HepG2 (cell line): ENCODE measurements at regions not wholly inside any gene's neighbourhood (a gene's known extent, or its start where the extent isn't known, plus 50 kb on each side); places are given as distances from the start of the nearest gene placed in this dataset.
A peak's percentile ranks its signal among the peaks of the same experiment; 100 is the strongest.

Experiments used
- BORCS8-MEF2B ChIP-seq: sonication (generic); formaldehyde crosslinking; IDR thresholded peaks from 2 replicates; pipeline ENCODE4 v1.8.0; 2022; ENCODE audit warnings: mild to moderate bottlenecking, missing genetic modification reagents
- DNMT3B ChIP-seq: conservative IDR thresholded peaks from 2 replicates; pipeline ENCODE4 v1.6.1; 2016; ENCODE audit warnings: missing biosample characterization, control low read depth
- GATAD1 ChIP-seq: IDR thresholded peaks from 2 replicates; pipeline ENCODE4 v1.6.1; 2016; ENCODE audit warnings: missing genetic modification reagents, missing compliant biosample characterization
- KLF16 ChIP-seq, 2 experiments: sonication (generic) in 1 of 2; formaldehyde crosslinking in 1 of 2; IDR thresholded peaks; 2 replicates each; pipeline versions ENCODE4 v1.6.1 to v1.8.0; 2016 to 2023; ENCODE audit warnings: missing genetic modification reagents in 2 of 2, missing compliant biosample characterization in 1 of 2
- LCORL ChIP-seq, 2 experiments: fragments of 450-650 bp in 1 of 2; sonication (generic) in 1 of 2; formaldehyde crosslinking in 1 of 2; IDR thresholded peaks; 2 replicates each; pipeline versions ENCODE4 v1.5.0 to v1.6.1; 2017 to 2020; ENCODE audit warnings: antibody characterized with exemption in 1 of 2, missing genetic modification reagents in 1 of 2
- NFATC3 ChIP-seq: sonication (generic); formaldehyde crosslinking; IDR thresholded peaks from 2 replicates; pipeline ENCODE4 v1.5.1; 2020; ENCODE audit warnings: mild to moderate bottlenecking, missing genetic modification reagents
- NPAS2 ChIP-seq: sonication (generic); formaldehyde crosslinking; IDR thresholded peaks from 2 replicates; pipeline ENCODE4 v1.8.0; 2022; ENCODE audit warnings: mild to moderate bottlenecking, missing genetic modification reagents, borderline replicate concordance
- NR2F6 ChIP-seq, 2 experiments: IDR thresholded peaks; 2 replicates each; pipeline ENCODE4 v1.6.1; 2016; ENCODE audit warnings: antibody characterized with exemption in 1 of 2, mild to moderate bottlenecking in 1 of 2
- RARA ChIP-seq: IDR thresholded peaks from 2 replicates; pipeline ENCODE4 v1.6.1; 2016; ENCODE audit warnings: missing genetic modification reagents, missing compliant biosample characterization
- RBM22 ChIP-seq: fragments of 200-400 bp; formaldehyde crosslinking; optimal IDR thresholded peaks from 2 replicates; pipeline ENCODE3; 2017; ENCODE audit warnings: mild to moderate bottlenecking, low read length, moderate library complexity
- SOX5 ChIP-seq: IDR thresholded peaks from 2 replicates; pipeline ENCODE4 v1.6.1; 2016; ENCODE audit warnings: borderline replicate concordance
- TCF12 ChIP-seq, 2 experiments: fragments of 450-650 bp in 1 of 2; sonication (generic) in 1 of 2; formaldehyde crosslinking in 1 of 2; IDR thresholded peaks; 2 replicates each; pipeline versions ENCODE4 v1.6.1 to v1.8.0; 2017 to 2022; ENCODE audit warnings: antibody characterized with exemption in 1 of 2, mild to moderate bottlenecking in 1 of 2, missing genetic modification reagents in 1 of 2, moderate library complexity in 1 of 2
- TCF7 ChIP-seq: sonication (generic); IDR thresholded peaks from 2 replicates; pipeline ENCODE4 v1.6.1; 2016; ENCODE audit warnings: antibody characterized with exemption, low read depth
- U2AF2 ChIP-seq: fragments of 200-400 bp; formaldehyde crosslinking; IDR thresholded peaks from 2 replicates; pipeline ENCODE4 v1.6.1; 2017; ENCODE audit warnings: low read depth, mild to moderate bottlenecking, low read length
- ZFP91 ChIP-seq: sonication (generic); formaldehyde crosslinking; IDR thresholded peaks from 2 replicates; pipeline ENCODE4 v1.9.0; 2022; ENCODE audit warnings: missing genetic modification reagents, mild to moderate bottlenecking, borderline replicate concordance
- ZNF253 ChIP-seq: sonication (generic); formaldehyde crosslinking; IDR thresholded peaks from 2 replicates; pipeline ENCODE4 v1.8.0; 2022; ENCODE audit warnings: mild to moderate bottlenecking, missing genetic modification reagents, borderline replicate concordance
- ZNF501 ChIP-seq: sonication (generic); formaldehyde crosslinking; IDR thresholded peaks from 2 replicates; pipeline ENCODE4 v1.5.1; 2020; ENCODE audit warnings: mild to moderate bottlenecking, moderate library complexity, missing genetic modification reagents
- ZNF558 ChIP-seq: sonication (generic); formaldehyde crosslinking; IDR thresholded peaks from 2 replicates; pipeline ENCODE4 v1.9.0; 2022; ENCODE audit warnings: mild to moderate bottlenecking, missing genetic modification reagents, borderline replicate concordance
- ZNF577 ChIP-seq: sonication (generic); formaldehyde crosslinking; IDR thresholded peaks from 2 replicates; pipeline ENCODE4 v1.4.0; 2020; ENCODE audit warnings: mild to moderate bottlenecking, low read depth, missing genetic modification reagents, borderline replicate concordance
- ZNF607 ChIP-seq: sonication (generic); formaldehyde crosslinking; IDR thresholded peaks from 2 replicates; pipeline ENCODE4 v1.5.1; 2020; ENCODE audit warnings: missing genetic modification reagents, mild to moderate bottlenecking, borderline replicate concordance
- ZNF678 ChIP-seq: sonication (generic); formaldehyde crosslinking; IDR thresholded peaks from 2 replicates; pipeline ENCODE4 v1.4.0; 2020; ENCODE audit warnings: mild to moderate bottlenecking, missing genetic modification reagents
- ZNF775 ChIP-seq: sonication (generic); formaldehyde crosslinking; IDR thresholded peaks from 2 replicates; pipeline ENCODE4 v1.4.0; 2020; ENCODE audit warnings: missing genetic modification reagents, mild to moderate bottlenecking, moderate library complexity, borderline replicate concordance
- TF ChIP-seq, protein P1 (sequence below): sonication (generic); formaldehyde crosslinking; IDR thresholded peaks from 2 replicates; pipeline ENCODE4 v1.4.0; 2020; ENCODE audit warnings: low read depth, missing genetic modification reagents

DNA sequence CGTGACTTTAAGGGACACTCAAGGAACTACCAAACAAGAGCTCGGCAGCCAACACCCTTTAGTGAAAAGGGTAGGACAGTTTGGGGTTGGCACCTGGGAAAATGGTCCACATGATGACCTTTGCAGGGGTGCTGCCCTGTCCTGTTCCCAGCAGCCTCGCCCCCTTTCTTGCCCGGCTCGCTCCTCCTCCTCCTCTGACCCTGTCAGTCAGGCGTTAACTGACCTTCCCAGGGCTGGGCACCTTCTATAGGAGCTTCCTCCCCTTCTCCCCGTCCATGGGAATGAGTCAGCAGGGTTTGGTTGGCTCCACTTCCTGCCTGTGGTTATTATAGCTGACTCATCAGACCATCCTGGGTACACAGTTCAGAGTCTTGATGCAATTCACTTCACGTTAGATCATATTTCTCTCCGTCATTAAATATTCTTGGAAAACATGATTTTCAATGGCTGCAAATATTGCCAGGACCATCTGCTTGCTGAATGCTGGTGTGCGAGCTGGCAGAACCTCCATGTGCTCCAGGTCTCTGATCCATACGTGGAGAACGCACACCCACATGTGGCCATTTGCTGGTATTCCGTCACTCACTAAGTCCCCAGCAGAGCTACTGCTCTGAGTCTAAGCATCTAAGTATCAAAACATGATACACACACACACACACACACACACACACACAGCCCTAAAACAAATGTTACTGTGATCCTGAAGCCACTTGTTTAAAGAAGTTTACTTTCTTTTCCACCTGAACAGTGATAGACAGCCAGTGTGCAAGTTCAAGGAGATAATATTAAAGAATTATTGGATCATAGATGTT lies 185.0 kb downstream of the ANAPC1 start (continued):
- no peak for TF ChIP-seq NPAS2
- 0 out of 2 replicates have a peak, but pooled peaks have one; percentile 23 for TF ChIP-seq ZNF775
- peak; percentile 49; the same call in 1 of the 2 replicates for TF ChIP-seq SOX5 (CRISPR knock-in tag)
- no peak for TF ChIP-seq ZNF558 (CRISPR knock-in tag)
- no peak for TF ChIP-seq U2AF2
- peak; percentile 57 for TF ChIP-seq NR2F6 (IDR thresholded peaks at IDR 0.05)
- TF ChIP-seq NR2F6 (CRISPR knock-in tag; IDR thresholded peaks at IDR 0.05), result peak; percentile 69
- no peak for TF ChIP-seq ZNF607 (CRISPR knock-in tag)
- TF ChIP-seq KLF16 (CRISPR knock-in tag; IDR thresholded peaks at IDR 0.05), result peak in 1 of 2 experiments; percentile 59; a peak in 2 of 4 replicates
- TF ChIP-seq BORCS8-MEF2B (CRISPR knock-in tag), result peak; percentile 43; the same call in 1 of the 2 replicates
- TF ChIP-seq TCF7, result no peak
- TF ChIP-seq NFATC3, result no peak
- no peak for TF ChIP-seq ZNF678 (CRISPR knock-in tag)
- 0 out of 2 replicates have a peak, but pooled peaks have one; percentile 31 for TF ChIP-seq GATAD1 (CRISPR knock-in tag)
- peak; percentile 49; the same call in 1 of the 2 replicates for TF ChIP-seq ZFP91 (CRISPR knock-in tag)
- peak; percentile 67 for TF ChIP-seq RARA
- no peak for TF ChIP-seq DNMT3B (CRISPR knock-in tag)
- no peak for TF ChIP-seq RBM22
- no peak for TF ChIP-seq LCORL (IDR thresholded peaks at IDR 0.05)
- TF ChIP-seq LCORL (CRISPR knock-in tag; IDR thresholded peaks at IDR 0.05), result peak; percentile 59; the same call in 1 of the 2 replicates
- TF ChIP-seq ZNF253 (CRISPR knock-in tag), result no peak
- TF ChIP-seq ZNF501 (CRISPR knock-in tag), result peak; percentile 92
- no peak for TF ChIP-seq TCF12 (IDR thresholded peaks at IDR 0.05)
- no peak for TF ChIP-seq TCF12 (CRISPR knock-in tag; IDR thresholded peaks at IDR 0.05)
- TF ChIP-seq, protein P1, sequence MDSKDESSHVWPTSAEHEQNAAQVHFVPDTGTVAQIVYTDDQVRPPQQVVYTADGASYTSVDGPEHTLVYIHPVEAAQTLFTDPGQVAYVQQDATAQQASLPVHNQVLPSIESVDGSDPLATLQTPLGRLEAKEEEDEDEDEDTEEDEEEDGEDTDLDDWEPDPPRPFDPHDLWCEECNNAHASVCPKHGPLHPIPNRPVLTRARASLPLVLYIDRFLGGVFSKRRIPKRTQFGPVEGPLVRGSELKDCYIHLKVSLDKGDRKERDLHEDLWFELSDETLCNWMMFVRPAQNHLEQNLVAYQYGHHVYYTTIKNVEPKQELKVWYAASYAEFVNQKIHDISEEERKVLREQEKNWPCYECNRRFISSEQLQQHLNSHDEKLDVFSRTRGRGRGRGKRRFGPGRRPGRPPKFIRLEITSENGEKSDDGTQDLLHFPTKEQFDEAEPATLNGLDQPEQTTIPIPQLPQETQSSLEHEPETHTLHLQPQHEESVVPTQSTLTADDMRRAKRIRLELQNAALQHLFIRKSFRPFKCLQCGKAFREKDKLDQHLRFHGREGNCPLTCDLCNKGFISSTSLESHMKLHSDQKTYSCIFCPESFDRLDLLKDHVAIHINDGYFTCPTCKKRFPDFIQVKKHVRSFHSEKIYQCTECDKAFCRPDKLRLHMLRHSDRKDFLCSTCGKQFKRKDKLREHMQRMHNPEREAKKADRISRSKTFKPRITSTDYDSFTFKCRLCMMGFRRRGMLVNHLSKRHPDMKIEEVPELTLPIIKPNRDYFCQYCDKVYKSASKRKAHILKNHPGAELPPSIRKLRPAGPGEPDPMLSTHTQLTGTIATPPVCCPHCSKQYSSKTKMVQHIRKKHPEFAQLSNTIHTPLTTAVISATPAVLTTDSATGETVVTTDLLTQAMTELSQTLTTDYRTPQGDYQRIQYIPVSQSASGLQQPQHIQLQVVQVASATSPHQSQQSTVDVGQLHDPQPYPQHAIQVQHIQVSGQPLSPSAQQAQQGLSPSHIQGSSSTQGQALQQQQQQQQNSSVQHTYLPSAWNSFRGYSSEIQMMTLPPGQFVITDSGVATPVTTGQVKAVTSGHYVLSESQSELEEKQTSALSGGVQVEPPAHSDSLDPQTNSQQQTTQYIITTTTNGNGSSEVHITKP (CRISPR knock-in tag), result peak; percentile 93
- no peak for TF ChIP-seq ZNF577 (CRISPR knock-in tag)
